ENCODE measurements at regions not wholly inside any gene's neighbourhood (a gene's known extent, or its start where the extent isn't known, plus 50 kb on each side); places are given as distances from the start of the nearest gene placed in this dataset.

GRCh38 chr2:236855176-236855865, 230.4 kb upstream of the COPS8 start:
- ATAC-seq (ENCODE audit: low read depth) (no peak), DNase-seq (no peak)
- H3K4me1 Mint-ChIP-seq = no peaks in the 10 kb centered on the region
- H3K27ac Mint-ChIP-seq = no peak overlapping the region
- no peaks in the 10 kb centered on the region for H3K36me3 Mint-ChIP-seq
- POLR2A ChIA-PET = no interaction called here
- H3K4me3 Mint-ChIP-seq = no peak overlapping the region
- H3K9me3 Mint-ChIP-seq = no peaks in the 10 kb centered on the region
- H3K27me3 Mint-ChIP-seq = peaks cover 1% of the 10 kb centered on the region

- no peak for DNase-seq
- POLR2A ChIA-PET = no interaction called here
- H3K4me3 Mint-ChIP-seq = no peak overlapping the region
- no peaks in the 10 kb centered on the region for H3K4me1 Mint-ChIP-seq
- H3K9me3 Mint-ChIP-seq = no peaks in the 10 kb centered on the region
- H3K27me3 Mint-ChIP-seq = peaks cover 1% of the 10 kb centered on the region
- no peak for ATAC-seq (ENCODE audit: low read depth)
- H3K27ac Mint-ChIP-seq = no peak overlapping the region
- H3K36me3 Mint-ChIP-seq = no peaks in the 10 kb centered on the region
Observed at GRCh38 chr2:236855866-236856847, 229.5 kb upstream of the COPS8 start.

GRCh38 chr2:236856848-236857235, 228.8 kb upstream of the COPS8 start:
- Mint-ChIP-seq H3K27ac (no peak overlapping the region), H3K4me3 (no peak overlapping the region), H3K27me3 (peaks cover 1% of the 10 kb centered on the region), H3K4me1 (no peaks in the 10 kb centered on the region), H3K36me3 (no peaks in the 10 kb centered on the region), H3K9me3 (no peaks in the 10 kb centered on the region)
- DNase-seq (no peak), ATAC-seq (ENCODE audit: low read depth) (no peak)
- POLR2A ChIA-PET = no interaction called here

DNA sequence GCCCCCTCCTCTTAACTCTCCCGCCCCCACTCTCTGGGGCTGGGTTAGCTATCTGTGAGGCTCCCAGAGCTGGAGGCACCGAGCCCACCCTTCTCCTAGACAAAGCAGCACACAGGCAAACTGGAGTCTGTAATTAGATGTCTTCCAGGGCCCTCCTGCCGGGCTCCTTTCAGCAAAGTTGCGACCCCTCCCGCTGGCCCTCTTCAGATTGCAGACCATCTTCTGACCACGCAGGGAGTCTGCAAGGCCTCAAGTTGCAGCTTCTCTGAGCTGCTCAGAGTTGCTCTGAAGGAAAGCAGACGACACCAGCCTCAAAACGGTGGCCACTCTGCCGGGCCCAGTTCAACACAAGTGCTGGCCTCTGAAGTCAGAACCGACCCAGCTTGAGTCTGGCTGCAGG, 228.4 kb upstream of the COPS8 start:
- H3K27ac Mint-ChIP-seq = no peak overlapping the region
- H3K4me1 Mint-ChIP-seq = no peaks in the 10 kb centered on the region
- ATAC-seq (ENCODE audit: low read depth) = no peak
- no peak overlapping the region for H3K4me3 Mint-ChIP-seq
- H3K36me3 Mint-ChIP-seq = no peaks in the 10 kb centered on the region
- POLR2A ChIA-PET = no interaction called here
- H3K27me3 Mint-ChIP-seq = peaks cover 1% of the 10 kb centered on the region
- DNase-seq = no peak
- no peaks in the 10 kb centered on the region for H3K9me3 Mint-ChIP-seq

DNA sequence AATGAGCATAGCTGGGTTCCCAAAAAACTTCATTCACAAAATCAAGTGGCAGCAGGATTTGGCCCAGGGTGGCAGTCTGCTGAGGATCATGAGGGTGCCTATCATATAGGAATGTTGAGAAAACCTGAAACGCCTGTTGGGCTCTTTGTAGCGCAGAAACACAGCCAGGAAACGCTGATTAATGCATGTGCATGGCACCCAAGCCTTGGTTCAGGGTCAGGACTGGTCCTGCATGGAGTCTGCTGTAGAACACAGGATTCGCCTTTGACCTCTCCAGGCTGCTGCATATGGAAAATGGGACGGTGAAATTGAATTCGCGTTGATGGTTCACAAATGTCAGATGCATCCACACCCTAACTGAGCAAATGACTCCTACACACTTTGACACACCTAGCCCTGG, 227.9 kb upstream of the COPS8 start:
- Mint-ChIP-seq H3K27me3 (peaks cover 1% of the 10 kb centered on the region), H3K4me1 (no peaks in the 10 kb centered on the region), H3K36me3 (no peaks in the 10 kb centered on the region), H3K27ac (no peak overlapping the region), H3K4me3 (no peak overlapping the region), H3K9me3 (no peaks in the 10 kb centered on the region)
- ATAC-seq (ENCODE audit: low read depth) (no peak), DNase-seq (no peak)
- POLR2A ChIA-PET = no interaction called here

- no peak overlapping the region for H3K27ac Mint-ChIP-seq
- no peak for ATAC-seq (ENCODE audit: low read depth)
- peaks cover 1% of the 10 kb centered on the region for H3K27me3 Mint-ChIP-seq
- no peak for DNase-seq
- H3K4me3 Mint-ChIP-seq = no peak overlapping the region
- POLR2A ChIA-PET = no interaction called here
- no peaks in the 10 kb centered on the region for H3K36me3 Mint-ChIP-seq
- no peaks in the 10 kb centered on the region for H3K9me3 Mint-ChIP-seq
- H3K4me1 Mint-ChIP-seq = no peaks in the 10 kb centered on the region
Observed at GRCh38 chr2:236858661-236859060, 227.0 kb upstream of the COPS8 start.

- Mint-ChIP-seq H3K27ac (no peak overlapping the region), H3K9me3 (peaks cover 2% of the 10 kb centered on the region), H3K36me3 (no peaks in the 10 kb centered on the region), H3K4me1 (no peaks in the 10 kb centered on the region), H3K4me3 (no peak overlapping the region), H3K27me3 (peaks cover 1% of the 10 kb centered on the region)
- POLR2A ChIA-PET = no interaction called here
- ATAC-seq (ENCODE audit: low read depth) (no peak), DNase-seq (no peak)
Observed at GRCh38 chr2:236859908-236860307, 225.8 kb upstream of the COPS8 start.

- POLR2A ChIA-PET = no interaction called here
- Mint-ChIP-seq H3K4me1 (no peaks in the 10 kb centered on the region), H3K9me3 (peaks cover 2% of the 10 kb centered on the region), H3K36me3 (no peaks in the 10 kb centered on the region), H3K27me3 (no peaks in the 10 kb centered on the region), H3K27ac (no peak overlapping the region), H3K4me3 (no peak overlapping the region)
- DNase-seq = no peak
- ATAC-seq (ENCODE audit: low read depth) = no peak
Observed at GRCh38 chr2:236861196-236861875, 224.4 kb upstream of the COPS8 start.

- POLR2A ChIA-PET = no interaction called here
- no peaks in the 10 kb centered on the region for H3K36me3 Mint-ChIP-seq
- H3K9me3 Mint-ChIP-seq = peaks cover 2% of the 10 kb centered on the region
- H3K4me3 Mint-ChIP-seq = no peak overlapping the region
- no peaks in the 10 kb centered on the region for H3K27me3 Mint-ChIP-seq
- no peak for ATAC-seq (ENCODE audit: low read depth)
- no peaks in the 10 kb centered on the region for H3K4me1 Mint-ChIP-seq
- DNase-seq = no peak
- no peak overlapping the region for H3K27ac Mint-ChIP-seq
Observed at GRCh38 chr2:236861944-236862343, 223.7 kb upstream of the COPS8 start.

- Mint-ChIP-seq H3K36me3 (no peaks in the 10 kb centered on the region), H3K27ac (no peak overlapping the region), H3K9me3 (peaks cover 2% of the 10 kb centered on the region), H3K4me1 (no peaks in the 10 kb centered on the region), H3K27me3 (no peaks in the 10 kb centered on the region), H3K4me3 (no peak overlapping the region)
- POLR2A ChIA-PET = no interaction called here
- DNase-seq (no peak), ATAC-seq (ENCODE audit: low read depth) (no peak)
Observed at GRCh38 chr2:236862526-236862925, 223.2 kb upstream of the COPS8 start.

DNA sequence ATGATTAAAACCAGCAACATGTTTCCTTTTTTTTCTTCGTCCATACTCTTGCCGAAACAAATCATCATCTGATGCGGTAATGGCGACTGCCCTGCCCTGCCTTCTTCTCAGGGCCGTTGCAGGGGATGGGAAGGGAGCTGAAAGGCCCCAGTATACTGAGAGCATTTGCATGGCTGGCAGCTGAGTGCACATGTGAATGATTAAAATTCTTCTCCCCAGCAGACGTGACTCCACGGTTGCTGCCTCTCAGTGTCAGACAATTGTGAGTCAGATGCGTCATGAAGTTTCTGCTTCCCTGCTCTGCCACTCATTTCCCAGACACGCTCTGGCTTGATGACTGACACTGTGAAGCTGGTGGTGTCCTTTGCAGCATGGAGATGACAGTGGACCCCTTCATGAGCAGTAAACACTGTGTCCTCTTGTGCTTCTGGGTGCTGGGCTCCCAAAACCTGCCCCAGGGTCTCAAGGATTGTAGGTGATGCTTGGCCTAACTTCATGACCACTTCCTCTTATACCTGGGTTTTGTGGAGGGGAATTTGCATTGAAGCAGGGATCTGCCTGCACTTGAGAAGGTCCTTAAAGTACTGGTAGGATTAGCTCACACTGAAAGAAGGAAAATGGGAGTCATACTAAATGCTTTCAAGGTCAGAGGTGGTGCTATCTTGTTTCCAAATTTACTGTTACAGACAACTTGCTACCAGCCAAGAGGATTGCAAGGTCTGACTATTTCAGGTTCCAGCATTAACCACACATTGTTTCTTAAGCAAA, 222.5 kb upstream of the COPS8 start:
- no peaks in the 10 kb centered on the region for H3K4me1 Mint-ChIP-seq
- no peaks in the 10 kb centered on the region for H3K27me3 Mint-ChIP-seq

GRCh38 chr2:236863729-236864126, 222.0 kb upstream of the COPS8 start:
- Mint-ChIP-seq H3K9me3 (peaks cover 2% of the 10 kb centered on the region), H3K27me3 (no peaks in the 10 kb centered on the region), H3K36me3 (no peaks in the 10 kb centered on the region), H3K4me1 (no peaks in the 10 kb centered on the region), H3K4me3 (no peak overlapping the region), H3K27ac (no peak overlapping the region)
- DNase-seq (no peak), ATAC-seq (ENCODE audit: low read depth) (no peak)
- POLR2A ChIA-PET = no interaction called here

More for the DNA sequence above, 222.5 kb upstream of the COPS8 start:
- Mint-ChIP-seq H3K27ac (no peak overlapping the region), H3K36me3 (no peaks in the 10 kb centered on the region), H3K4me3 (no peak overlapping the region), H3K9me3 (peaks cover 2% of the 10 kb centered on the region)
- no peak for ATAC-seq (ENCODE audit: low read depth)
- POLR2A ChIA-PET = no interaction called here
- no peak for DNase-seq

DNA sequence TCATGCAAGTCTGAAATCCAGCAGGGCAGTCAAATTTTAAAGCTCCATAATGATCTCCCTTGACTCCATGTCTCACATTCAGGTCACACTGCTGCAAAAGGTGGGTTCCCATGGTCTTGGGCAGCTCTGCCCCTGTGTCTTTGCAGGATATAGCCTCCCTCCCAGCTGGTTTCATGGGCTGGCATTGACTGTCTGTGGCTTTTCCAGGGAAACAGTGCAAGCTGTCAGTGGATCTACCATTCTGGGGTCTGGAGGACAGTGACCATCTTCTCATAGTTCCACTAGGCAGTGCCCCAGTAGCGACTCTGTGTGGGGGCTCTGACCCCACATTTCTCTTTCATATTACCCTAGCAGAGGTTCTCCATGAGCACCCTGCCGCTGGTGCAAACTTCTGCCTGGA, 220.6 kb upstream of the COPS8 start:
- Mint-ChIP-seq H3K4me1 (no peaks in the 10 kb centered on the region), H3K27ac (no peak overlapping the region), H3K9me3 (peaks cover 2% of the 10 kb centered on the region), H3K4me3 (no peak overlapping the region), H3K27me3 (peaks cover 2% of the 10 kb centered on the region), H3K36me3 (no peaks in the 10 kb centered on the region)
- DNase-seq (no peak), ATAC-seq (ENCODE audit: low read depth) (no peak)
- POLR2A ChIA-PET = no interaction called here
